B cell (primary cell): ENCODE measurements at regions not wholly inside any gene's neighbourhood (a gene's known extent, or its start where the extent isn't known, plus 50 kb on each side); places are given as distances from the start of the nearest gene placed in this dataset.

ENCODE experiments used
- CTCF ChIP-seq: fragments of 200-600 bp; IDR thresholded peaks from one replicate; pipeline ENCODE4 v1.8.0; 2022; ENCODE audit warnings: antibody characterized with exemption, mild to moderate bottlenecking
- EZH2 ChIP-seq: IDR thresholded peaks from 2 replicates; pipeline ENCODE4 v1.6.1; 2012; ENCODE audit warnings: borderline replicate concordance, low read depth, mild to moderate bottlenecking, moderate library complexity, low read length; ENCODE audit not compliant: insufficient read depth, poor library complexity, severe bottlenecking

GRCh38 chr12:76622351-76622750, 62.8 kb upstream of the OSBPL8 start:
- TF ChIP-seq CTCF (no peak), EZH2 (no peak)
